Coronary artery (tissue), 2 donors: ENCODE measurements at regions not wholly inside any gene's neighbourhood (a gene's known extent, or its start where the extent isn't known, plus 50 kb on each side); places are given as distances from the start of the nearest gene placed in this dataset.

ENCODE experiments used
- DNase-seq: peaks from one replicate; pipeline ENCODE4 v3.0.0-alpha.2; 2017; ENCODE audit warnings: low spot score
- H3K27ac ChIP-seq, 2 donors: fragments of 200-600 bp; sonication (generic); one replicate each; pipeline ENCODE4 v1.5.1; 2016 to 2019
- H3K4me3 ChIP-seq: fragments of 200-600 bp; sonication (generic); 2 replicates; pipeline ENCODE4 v1.5.1; 2016; ENCODE audit warnings: mild to moderate bottlenecking, moderate library complexity
- CTCF ChIP-seq: fragments of 200-600 bp; sonication (generic); IDR thresholded peaks from one replicate; pipeline ENCODE4 v1.5.1; 2019; ENCODE audit warnings: antibody characterized with exemption

GRCh38 chr3:152891678-152892077 lies 56.7 kb downstream of the P2RY1 start:
- no peak for TF ChIP-seq CTCF
- no peak for DNase-seq
- no peak overlapping the region for H3K27ac ChIP-seq
- no peak overlapping the region for H3K4me3 ChIP-seq

GRCh38 chr3:152892446-152892845 lies 57.5 kb downstream of the P2RY1 start:
- no peak for TF ChIP-seq CTCF
- no peak for DNase-seq
- Histone ChIP-seq H3K4me3 (no peak overlapping the region), H3K27ac (no peak overlapping the region)

- no peak for TF ChIP-seq CTCF
- Histone ChIP-seq H3K4me3 (no peak overlapping the region), H3K27ac (no peak overlapping the region)
- no peak for DNase-seq
Observed at GRCh38 chr3:152893647-152894046, 58.7 kb downstream of the P2RY1 start.

GRCh38 chr3:152899306-152899705 lies 64.4 kb downstream of the P2RY1 start:
- no peak for TF ChIP-seq CTCF
- no peak overlapping the region for H3K27ac ChIP-seq
- no peak overlapping the region for H3K4me3 ChIP-seq
- DNase-seq: no peak

- no peak overlapping the region for H3K4me3 ChIP-seq
Observed at GRCh38 chr3:152902141-152902669, 67.3 kb downstream of the P2RY1 start.

GRCh38 chr3:152905631-152906030 lies 70.7 kb downstream of the P2RY1 start:
- no peak for DNase-seq
- Histone ChIP-seq H3K4me3 (no peak overlapping the region), H3K27ac (no peak overlapping the region)
- TF ChIP-seq CTCF: no peak

More at GRCh38 chr3:152902141-152902669, 67.3 kb downstream of the P2RY1 start:
- TF ChIP-seq CTCF: no peak
- DNase-seq: no peak
- H3K27ac ChIP-seq: no peak overlapping the region

GRCh38 chr3:152909180-152909883 lies 74.4 kb downstream of the P2RY1 start:
- Histone ChIP-seq H3K4me3 (no peak overlapping the region), H3K27ac (no peak overlapping the region)
- TF ChIP-seq CTCF: no peak
- DNase-seq: no peak
